Testis (tissue), 2 donors: ENCODE measurements at regions not wholly inside any gene's neighbourhood (a gene's known extent, or its start where the extent isn't known, plus 50 kb on each side); places are given as distances from the start of the nearest gene placed in this dataset.

Experiments used
- POLR2A ChIP-seq: fragments of 450-650 bp; IDR thresholded peaks from one replicate; pipeline ENCODE4 v1.6.1; 2017; ENCODE audit warnings: antibody characterized with exemption, mild to moderate bottlenecking, moderate library complexity
- TF ChIP-seq, protein P1 (sequence below), 3 experiments: fragments of 450-650 bp in 2 of 3; fragments of 200-600 bp in 1 of 3; sonication (generic) in 1 of 3; IDR thresholded peaks; one replicate each; pipeline ENCODE4 v1.5.1; 2016 to 2019; ENCODE audit warnings: antibody characterized with exemption in 3 of 3, mild to moderate bottlenecking in 2 of 3, moderate library complexity in 1 of 3

DNA sequence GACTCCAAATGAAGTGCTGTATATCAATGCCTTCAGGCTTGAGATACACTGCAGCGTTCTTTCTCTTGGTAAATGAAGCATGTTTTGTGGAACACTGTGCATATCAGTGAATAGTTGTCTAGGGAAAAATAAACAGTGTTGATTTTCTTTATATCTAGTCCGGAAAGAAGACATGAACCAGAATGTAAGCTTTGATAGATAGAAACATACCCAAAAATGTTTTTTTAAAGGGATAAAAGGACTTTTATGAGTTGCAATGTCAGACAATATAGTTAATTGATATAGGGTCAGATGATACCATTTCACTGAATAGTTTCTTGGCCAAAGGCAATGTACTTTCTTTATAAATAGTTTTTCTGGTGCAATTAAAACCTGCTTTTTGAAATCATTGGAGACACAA lies 1037.8 kb downstream of the OTOL1 start:
- TF ChIP-seq, protein P1, sequence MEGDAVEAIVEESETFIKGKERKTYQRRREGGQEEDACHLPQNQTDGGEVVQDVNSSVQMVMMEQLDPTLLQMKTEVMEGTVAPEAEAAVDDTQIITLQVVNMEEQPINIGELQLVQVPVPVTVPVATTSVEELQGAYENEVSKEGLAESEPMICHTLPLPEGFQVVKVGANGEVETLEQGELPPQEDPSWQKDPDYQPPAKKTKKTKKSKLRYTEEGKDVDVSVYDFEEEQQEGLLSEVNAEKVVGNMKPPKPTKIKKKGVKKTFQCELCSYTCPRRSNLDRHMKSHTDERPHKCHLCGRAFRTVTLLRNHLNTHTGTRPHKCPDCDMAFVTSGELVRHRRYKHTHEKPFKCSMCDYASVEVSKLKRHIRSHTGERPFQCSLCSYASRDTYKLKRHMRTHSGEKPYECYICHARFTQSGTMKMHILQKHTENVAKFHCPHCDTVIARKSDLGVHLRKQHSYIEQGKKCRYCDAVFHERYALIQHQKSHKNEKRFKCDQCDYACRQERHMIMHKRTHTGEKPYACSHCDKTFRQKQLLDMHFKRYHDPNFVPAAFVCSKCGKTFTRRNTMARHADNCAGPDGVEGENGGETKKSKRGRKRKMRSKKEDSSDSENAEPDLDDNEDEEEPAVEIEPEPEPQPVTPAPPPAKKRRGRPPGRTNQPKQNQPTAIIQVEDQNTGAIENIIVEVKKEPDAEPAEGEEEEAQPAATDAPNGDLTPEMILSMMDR (IDR thresholded peaks at IDR 0.05) = no peak
- no peak for TF ChIP-seq POLR2A
